ENCODE measurements at regions not wholly inside any gene's neighbourhood (a gene's known extent, or its start where the extent isn't known, plus 50 kb on each side); places are given as distances from the start of the nearest gene placed in this dataset.

DNA sequence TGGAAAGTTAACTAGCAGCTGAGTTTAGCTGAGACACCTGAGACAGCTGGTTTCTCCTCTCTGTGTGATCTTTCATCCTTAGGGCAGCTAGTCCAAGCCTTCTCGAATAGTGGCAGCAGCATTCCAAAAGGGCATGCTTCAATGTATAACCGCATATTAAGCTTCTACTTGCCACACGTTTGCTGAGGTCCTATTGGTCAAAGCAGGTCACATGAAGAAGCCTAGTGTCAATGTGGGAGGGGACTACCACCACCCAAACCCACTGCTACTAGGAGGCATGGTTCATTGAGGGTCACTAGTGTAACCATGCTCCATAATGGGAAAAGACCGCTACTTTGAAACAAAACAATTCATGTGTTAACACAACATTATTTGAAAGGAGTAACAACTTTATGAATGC is 314.9 kb upstream of the SMIM31 start:
- POLR2A ChIA-PET = no interaction called here
- H3K4me1 ChIP-seq (ENCODE audit: control insufficient read depth, insufficient read depth, low read length) = no peaks in the 10 kb centered on the region
- no peak for TF ChIP-seq ZNF133 (tag by site-specific recombination; IDR thresholded peaks at IDR 0.05)
- TF ChIP-seq, protein P1, sequence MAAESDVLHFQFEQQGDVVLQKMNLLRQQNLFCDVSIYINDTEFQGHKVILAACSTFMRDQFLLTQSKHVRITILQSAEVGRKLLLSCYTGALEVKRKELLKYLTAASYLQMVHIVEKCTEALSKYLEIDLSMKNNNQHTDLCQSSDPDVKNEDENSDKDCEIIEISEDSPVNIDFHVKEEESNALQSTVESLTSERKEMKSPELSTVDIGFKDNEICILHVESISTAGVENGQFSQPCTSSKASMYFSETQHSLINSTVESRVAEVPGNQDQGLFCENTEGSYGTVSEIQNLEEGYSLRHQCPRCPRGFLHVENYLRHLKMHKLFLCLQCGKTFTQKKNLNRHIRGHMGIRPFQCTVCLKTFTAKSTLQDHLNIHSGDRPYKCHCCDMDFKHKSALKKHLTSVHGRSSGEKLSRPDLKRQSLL (tag by site-specific recombination; IDR thresholded peaks at IDR 0.05) = no peak
- TF ChIP-seq, protein P2, sequence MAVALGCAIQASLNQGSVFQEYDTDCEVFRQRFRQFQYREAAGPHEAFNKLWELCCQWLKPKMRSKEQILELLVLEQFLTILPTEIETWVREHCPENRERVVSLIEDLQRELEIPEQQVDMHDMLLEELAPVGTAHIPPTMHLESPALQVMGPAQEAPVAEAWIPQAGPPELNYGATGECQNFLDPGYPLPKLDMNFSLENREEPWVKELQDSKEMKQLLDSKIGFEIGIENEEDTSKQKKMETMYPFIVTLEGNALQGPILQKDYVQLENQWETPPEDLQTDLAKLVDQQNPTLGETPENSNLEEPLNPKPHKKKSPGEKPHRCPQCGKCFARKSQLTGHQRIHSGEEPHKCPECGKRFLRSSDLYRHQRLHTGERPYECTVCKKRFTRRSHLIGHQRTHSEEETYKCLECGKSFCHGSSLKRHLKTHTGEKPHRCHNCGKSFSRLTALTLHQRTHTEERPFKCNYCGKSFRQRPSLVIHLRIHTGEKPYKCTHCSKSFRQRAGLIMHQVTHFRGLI (tag by site-specific recombination; IDR thresholded peaks at IDR 0.05) = no peak
- TF ChIP-seq GLIS2 (tag by site-specific recombination; IDR thresholded peaks at IDR 0.05) = no peak
- no peak for TF ChIP-seq ZNF404 (tag by site-specific recombination; IDR thresholded peaks at IDR 0.05)
- no peak for TF ChIP-seq FEZF1 (tag by site-specific recombination; IDR thresholded peaks at IDR 0.05)
- TF ChIP-seq ZNF473 (tag by site-specific recombination; IDR thresholded peaks at IDR 0.05) = no peak
- TF ChIP-seq YY1 (tag by site-specific recombination; IDR thresholded peaks at IDR 0.05) = no peak
- no peak for TF ChIP-seq SP3 (tag by site-specific recombination; IDR thresholded peaks at IDR 0.05)
- no peak for TF ChIP-seq ZNF670 (tag by site-specific recombination; IDR thresholded peaks at IDR 0.05; ENCODE audit: low read depth)
- TF ChIP-seq ZNF366 (tag by site-specific recombination; conservative IDR thresholded peaks at IDR 0.05) = no peak
- TF ChIP-seq, protein P3, sequence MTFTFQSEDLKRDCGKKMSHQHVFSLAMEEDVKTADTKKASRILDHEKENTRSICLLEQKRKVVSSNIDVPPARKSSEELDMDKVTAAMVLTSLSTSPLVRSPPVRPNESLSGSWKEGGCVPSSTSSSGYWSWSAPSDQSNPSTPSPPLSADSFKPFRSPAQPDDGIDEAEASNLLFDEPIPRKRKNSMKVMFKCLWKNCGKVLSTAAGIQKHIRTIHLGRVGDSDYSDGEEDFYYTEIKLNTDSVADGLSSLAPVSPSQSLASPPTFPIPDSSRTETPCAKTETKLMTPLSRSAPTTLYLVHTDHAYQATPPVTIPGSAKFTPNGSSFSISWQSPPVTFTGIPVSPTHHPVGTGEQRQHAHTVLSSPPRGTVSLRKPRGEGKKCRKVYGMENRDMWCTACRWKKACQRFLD (tag by site-specific recombination; IDR thresholded peaks at IDR 0.05) = no peak

DNA sequence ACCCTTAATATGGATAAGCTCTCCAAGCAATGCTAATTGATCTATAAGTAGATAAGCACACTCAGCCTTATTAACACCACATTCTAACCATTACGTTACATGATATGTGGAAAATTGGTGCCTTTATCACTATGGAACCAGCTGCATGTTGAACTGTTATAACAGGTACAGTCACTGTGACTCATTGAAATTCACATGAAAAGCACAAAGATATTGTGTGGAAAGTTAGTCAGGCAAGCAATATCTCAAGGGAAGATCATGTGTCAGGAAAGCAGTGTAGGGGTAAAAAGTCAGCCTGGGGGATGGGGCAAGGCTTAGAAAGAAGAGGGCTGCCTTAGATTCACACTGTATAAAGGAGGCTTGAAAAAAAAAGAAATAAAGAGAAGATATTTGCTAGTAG is 313.7 kb upstream of the SMIM31 start:
- H3K4me1 ChIP-seq (ENCODE audit: control insufficient read depth, insufficient read depth, low read length) = no peaks in the 10 kb centered on the region
- H3K27ac ChIP-seq (ENCODE audit: extremely low read depth, low read depth, low read length) = no peak overlapping the region
- no peaks in the 10 kb centered on the region for H3K36me3 ChIP-seq (ENCODE audit: control insufficient read depth in 2 of 2, insufficient read depth in 1 of 2, low read length in 2 of 2)
- H3K4me3 ChIP-seq (ENCODE audit: low read depth, low read length) = no peak overlapping the region
- CTCF ChIA-PET = no interaction called here
- H3K9me3 ChIP-seq (ENCODE audit: control insufficient read depth, insufficient read depth, low read depth, low read length) = no peaks in the 10 kb centered on the region
- POLR2A ChIA-PET = no interaction called here
- TF ChIP-seq ZNF530 (tag by site-specific recombination; IDR thresholded peaks at IDR 0.05; ENCODE audit: low read depth) (no peak), ZNF792 (tag by site-specific recombination; IDR thresholded peaks at IDR 0.05) (no peak), EGR2 (tag by site-specific recombination; IDR thresholded peaks at IDR 0.05; ENCODE audit: low read depth) (no peak), ZFP3 (tag by site-specific recombination; IDR thresholded peaks at IDR 0.05; ENCODE audit: low read depth) (no peak), MZF1 (tag by site-specific recombination; IDR thresholded peaks at IDR 0.05; ENCODE audit: borderline replicate concordance) (no peak), ZNF223 (tag by site-specific recombination; IDR thresholded peaks at IDR 0.05) (no peak), ZNF302 (tag by site-specific recombination; IDR thresholded peaks at IDR 0.05; ENCODE audit: low read depth) (no peak), GLI2 (tag by site-specific recombination; IDR thresholded peaks at IDR 0.05; ENCODE audit: borderline replicate concordance, low read depth) (no peak)
- TF ChIP-seq, protein P1 (tag by site-specific recombination; IDR thresholded peaks at IDR 0.05) = no peak
- TF ChIP-seq, protein P4, sequence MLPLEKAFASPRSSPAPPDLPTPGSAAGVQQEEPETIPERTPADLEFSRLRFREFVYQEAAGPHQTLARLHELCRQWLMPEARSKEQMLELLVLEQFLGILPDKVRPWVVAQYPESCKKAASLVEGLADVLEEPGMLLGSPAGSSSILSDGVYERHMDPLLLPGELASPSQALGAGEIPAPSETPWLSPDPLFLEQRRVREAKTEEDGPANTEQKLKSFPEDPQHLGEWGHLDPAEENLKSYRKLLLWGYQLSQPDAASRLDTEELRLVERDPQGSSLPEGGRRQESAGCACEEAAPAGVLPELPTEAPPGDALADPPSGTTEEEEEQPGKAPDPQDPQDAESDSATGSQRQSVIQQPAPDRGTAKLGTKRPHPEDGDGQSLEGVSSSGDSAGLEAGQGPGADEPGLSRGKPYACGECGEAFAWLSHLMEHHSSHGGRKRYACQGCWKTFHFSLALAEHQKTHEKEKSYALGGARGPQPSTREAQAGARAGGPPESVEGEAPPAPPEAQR (tag by site-specific recombination; IDR thresholded peaks at IDR 0.05) = no peak
- TF ChIP-seq, protein P5, sequence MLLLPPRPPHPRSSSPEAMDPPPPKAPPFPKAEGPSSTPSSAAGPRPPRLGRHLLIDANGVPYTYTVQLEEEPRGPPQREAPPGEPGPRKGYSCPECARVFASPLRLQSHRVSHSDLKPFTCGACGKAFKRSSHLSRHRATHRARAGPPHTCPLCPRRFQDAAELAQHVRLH (tag by site-specific recombination; IDR thresholded peaks at IDR 0.05) = no peak
- TF ChIP-seq, protein P6, sequence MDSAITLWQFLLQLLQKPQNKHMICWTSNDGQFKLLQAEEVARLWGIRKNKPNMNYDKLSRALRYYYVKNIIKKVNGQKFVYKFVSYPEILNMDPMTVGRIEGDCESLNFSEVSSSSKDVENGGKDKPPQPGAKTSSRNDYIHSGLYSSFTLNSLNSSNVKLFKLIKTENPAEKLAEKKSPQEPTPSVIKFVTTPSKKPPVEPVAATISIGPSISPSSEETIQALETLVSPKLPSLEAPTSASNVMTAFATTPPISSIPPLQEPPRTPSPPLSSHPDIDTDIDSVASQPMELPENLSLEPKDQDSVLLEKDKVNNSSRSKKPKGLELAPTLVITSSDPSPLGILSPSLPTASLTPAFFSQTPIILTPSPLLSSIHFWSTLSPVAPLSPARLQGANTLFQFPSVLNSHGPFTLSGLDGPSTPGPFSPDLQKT (IDR thresholded peaks at IDR 0.05; ENCODE audit: borderline replicate concordance, low read depth, low read length) = no peak
- TF ChIP-seq, protein P7, sequence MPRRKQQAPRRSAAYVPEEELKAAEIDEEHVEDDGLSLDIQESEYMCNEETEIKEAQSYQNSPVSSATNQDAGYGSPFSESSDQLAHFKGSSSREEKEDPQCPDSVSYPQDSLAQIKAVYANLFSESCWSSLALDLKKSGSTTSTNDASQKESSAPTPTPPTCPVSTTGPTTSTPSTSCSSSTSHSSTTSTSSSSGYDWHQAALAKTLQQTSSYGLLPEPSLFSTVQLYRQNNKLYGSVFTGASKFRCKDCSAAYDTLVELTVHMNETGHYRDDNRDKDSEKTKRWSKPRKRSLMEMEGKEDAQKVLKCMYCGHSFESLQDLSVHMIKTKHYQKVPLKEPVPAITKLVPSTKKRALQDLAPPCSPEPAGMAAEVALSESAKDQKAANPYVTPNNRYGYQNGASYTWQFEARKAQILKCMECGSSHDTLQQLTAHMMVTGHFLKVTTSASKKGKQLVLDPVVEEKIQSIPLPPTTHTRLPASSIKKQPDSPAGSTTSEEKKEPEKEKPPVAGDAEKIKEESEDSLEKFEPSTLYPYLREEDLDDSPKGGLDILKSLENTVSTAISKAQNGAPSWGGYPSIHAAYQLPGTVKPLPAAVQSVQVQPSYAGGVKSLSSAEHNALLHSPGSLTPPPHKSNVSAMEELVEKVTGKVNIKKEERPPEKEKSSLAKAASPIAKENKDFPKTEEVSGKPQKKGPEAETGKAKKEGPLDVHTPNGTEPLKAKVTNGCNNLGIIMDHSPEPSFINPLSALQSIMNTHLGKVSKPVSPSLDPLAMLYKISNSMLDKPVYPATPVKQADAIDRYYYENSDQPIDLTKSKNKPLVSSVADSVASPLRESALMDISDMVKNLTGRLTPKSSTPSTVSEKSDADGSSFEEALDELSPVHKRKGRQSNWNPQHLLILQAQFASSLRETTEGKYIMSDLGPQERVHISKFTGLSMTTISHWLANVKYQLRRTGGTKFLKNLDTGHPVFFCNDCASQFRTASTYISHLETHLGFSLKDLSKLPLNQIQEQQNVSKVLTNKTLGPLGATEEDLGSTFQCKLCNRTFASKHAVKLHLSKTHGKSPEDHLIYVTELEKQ (tag by site-specific recombination; IDR thresholded peaks at IDR 0.05; ENCODE audit: borderline replicate concordance) = no peak

More for the DNA sequence above, 314.9 kb upstream of the SMIM31 start:
- no peaks in the 10 kb centered on the region for H3K36me3 ChIP-seq (ENCODE audit: control insufficient read depth in 2 of 2, insufficient read depth in 1 of 2, low read length in 2 of 2)
- no peak overlapping the region for H3K27ac ChIP-seq (ENCODE audit: extremely low read depth, low read depth, low read length)
- CTCF ChIA-PET = no interaction called here
- H3K4me3 ChIP-seq (ENCODE audit: low read depth, low read length) = no peak overlapping the region
- no peaks in the 10 kb centered on the region for H3K9me3 ChIP-seq (ENCODE audit: control insufficient read depth, insufficient read depth, low read depth, low read length)
